Liver (tissue), 3 donors: ENCODE measurements at regions not wholly inside any gene's neighbourhood (a gene's known extent, or its start where the extent isn't known, plus 50 kb on each side); places are given as distances from the start of the nearest gene placed in this dataset.

Source experiments
- CTCF ChIP-seq: fragments of 150-350 bp; IDR thresholded peaks from 2 replicates; pipeline ENCODE4 v1.5.1; 2017; ENCODE audit warnings: improper control_type of control experiment, low read depth, low read length; ENCODE audit not compliant: missing input control
- EGR1 ChIP-seq, 2 donors: IDR thresholded peaks; 2 replicates each; pipeline ENCODE4 v1.6.1; 2016 to 2018; ENCODE audit warnings: antibody characterized with exemption in 2 of 2, low read depth in 2 of 2
- HNF4G ChIP-seq: IDR thresholded peaks from 2 replicates; pipeline ENCODE4 v1.6.1; 2016; ENCODE audit warnings: antibody characterized with exemption
- JUND ChIP-seq, 2 donors: IDR thresholded peaks; 2 replicates each; pipeline ENCODE4 v1.6.1; 2016; ENCODE audit warnings: antibody characterized with exemption in 2 of 2
- MAX ChIP-seq: IDR thresholded peaks from 2 replicates; pipeline ENCODE4 v1.6.1; 2016; ENCODE audit warnings: antibody characterized with exemption
- TF ChIP-seq, protein P1 (sequence below): IDR thresholded peaks from 2 replicates; pipeline ENCODE4 v1.6.1; 2016; ENCODE audit warnings: antibody characterized with exemption
- donor health status: healthy.
- donor health status: healthy.

- TF ChIP-seq CTCF: no peak
- no peak for TF ChIP-seq JUND (IDR thresholded peaks at IDR 0.05)
- no peak for TF ChIP-seq HNF4G
- TF ChIP-seq, protein P1, sequence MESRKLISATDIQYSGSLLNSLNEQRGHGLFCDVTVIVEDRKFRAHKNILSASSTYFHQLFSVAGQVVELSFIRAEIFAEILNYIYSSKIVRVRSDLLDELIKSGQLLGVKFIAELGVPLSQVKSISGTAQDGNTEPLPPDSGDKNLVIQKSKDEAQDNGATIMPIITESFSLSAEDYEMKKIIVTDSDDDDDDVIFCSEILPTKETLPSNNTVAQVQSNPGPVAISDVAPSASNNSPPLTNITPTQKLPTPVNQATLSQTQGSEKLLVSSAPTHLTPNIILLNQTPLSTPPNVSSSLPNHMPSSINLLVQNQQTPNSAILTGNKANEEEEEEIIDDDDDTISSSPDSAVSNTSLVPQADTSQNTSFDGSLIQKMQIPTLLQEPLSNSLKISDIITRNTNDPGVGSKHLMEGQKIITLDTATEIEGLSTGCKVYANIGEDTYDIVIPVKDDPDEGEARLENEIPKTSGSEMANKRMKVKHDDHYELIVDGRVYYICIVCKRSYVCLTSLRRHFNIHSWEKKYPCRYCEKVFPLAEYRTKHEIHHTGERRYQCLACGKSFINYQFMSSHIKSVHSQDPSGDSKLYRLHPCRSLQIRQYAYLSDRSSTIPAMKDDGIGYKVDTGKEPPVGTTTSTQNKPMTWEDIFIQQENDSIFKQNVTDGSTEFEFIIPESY: no peak
- no peak for TF ChIP-seq MAX
- TF ChIP-seq EGR1 (IDR thresholded peaks at IDR 0.05; ENCODE audit: low read depth in 2 of 2): no peak
Measured at GRCh38 chr18:75754433-75754832, 326.9 kb upstream of the SMIM21 start.
